Loucy (cell line): ENCODE measurements at regions not wholly inside any gene's neighbourhood (a gene's known extent, or its start where the extent isn't known, plus 50 kb on each side); places are given as distances from the start of the nearest gene placed in this dataset.

ENCODE experiments used
- H2AFZ ChIP-seq: fragments of 200-600 bp; sonication (generic); 2 replicates; pipeline ENCODE4 v1.6.0; 2016; ENCODE audit warnings: antibody characterized with exemption, mild to moderate bottlenecking, low read length, moderate library complexity
- H3F3A ChIP-seq: fragments of 200-600 bp; 2 replicates; pipeline ENCODE4 v1.6.0; 2016; ENCODE audit warnings: antibody characterized with exemption, low read depth, mild to moderate bottlenecking
- H3K27me3 ChIP-seq: fragments of 200-600 bp; sonication (generic); 2 replicates; pipeline ENCODE4 v1.6.1; 2014; ENCODE audit warnings: low read length, mild to moderate bottlenecking; ENCODE audit not compliant: insufficient read depth, poor library complexity, severe bottlenecking
- H3K36me3 ChIP-seq: fragments of 200-600 bp; sonication (generic); 2 replicates; pipeline ENCODE4 v1.6.1; 2016; ENCODE audit warnings: low read length; ENCODE audit not compliant: insufficient read depth
- H3K4me1 ChIP-seq: fragments of 200-600 bp; sonication (generic); 2 replicates; pipeline ENCODE4 v1.5.1; 2014; ENCODE audit warnings: low read length, mild to moderate bottlenecking; ENCODE audit not compliant: insufficient read depth, poor library complexity, severe bottlenecking
- H3K4me2 ChIP-seq: fragments of 200-600 bp; sonication (generic); 2 replicates; pipeline ENCODE4 v1.6.0; 2014; ENCODE audit warnings: antibody characterized with exemption, low read length, low read depth, mild to moderate bottlenecking; ENCODE audit not compliant: poor library complexity, severe bottlenecking
- H3K4me3 ChIP-seq: fragments of 200-600 bp; sonication (generic); 2 replicates; pipeline ENCODE4 v1.5.1; 2014; ENCODE audit warnings: low read length, mild to moderate bottlenecking, mixed read lengths; ENCODE audit not compliant: poor library complexity, severe bottlenecking
- H3K79me2 ChIP-seq: fragments of 200-600 bp; sonication (generic); 2 replicates; pipeline ENCODE4 v1.6.1; 2014; ENCODE audit warnings: low read length; ENCODE audit not compliant: insufficient read depth
- H3K9ac ChIP-seq: fragments of 200-600 bp; sonication (generic); 2 replicates; pipeline ENCODE4 v1.6.0; 2014; ENCODE audit warnings: mild to moderate bottlenecking, low read depth, low read length, moderate library complexity; ENCODE audit not compliant: poor library complexity, severe bottlenecking
- H3K9me2 ChIP-seq: fragments of 200-600 bp; sonication (generic); replicated peaks from 2 replicates; pipeline ENCODE4 v1.6.1; 2016; ENCODE audit warnings: low read depth, low read length, mixed read lengths
- H3K9me3 ChIP-seq: fragments of 200-600 bp; sonication (generic); 2 replicates; pipeline ENCODE4 v1.6.1; 2014; ENCODE audit warnings: mild to moderate bottlenecking, antibody characterized with exemption, low read length, low read depth; ENCODE audit not compliant: insufficient read depth
- H4K20me1 ChIP-seq: fragments of 200-600 bp; sonication (generic); 2 replicates; pipeline ENCODE4 v1.6.0; 2014; ENCODE audit warnings: antibody characterized with exemption, low read length, mild to moderate bottlenecking; ENCODE audit not compliant: insufficient read depth, poor library complexity, severe bottlenecking
- EZH2phosphoT487 ChIP-seq: fragments of 200-600 bp; IDR thresholded peaks from 2 replicates; pipeline ENCODE4 v1.6.1; 2018; ENCODE audit warnings: antibody characterized with exemption, mild to moderate bottlenecking, moderate library complexity, borderline replicate concordance
- TF ChIP-seq, protein P1 (sequence below): fragments of 200-600 bp; sonication (generic); conservative IDR thresholded peaks from 2 replicates; pipeline ENCODE4 v1.5.1; 2014; ENCODE audit warnings: mild to moderate bottlenecking, antibody characterized with exemption, low read length

DNA sequence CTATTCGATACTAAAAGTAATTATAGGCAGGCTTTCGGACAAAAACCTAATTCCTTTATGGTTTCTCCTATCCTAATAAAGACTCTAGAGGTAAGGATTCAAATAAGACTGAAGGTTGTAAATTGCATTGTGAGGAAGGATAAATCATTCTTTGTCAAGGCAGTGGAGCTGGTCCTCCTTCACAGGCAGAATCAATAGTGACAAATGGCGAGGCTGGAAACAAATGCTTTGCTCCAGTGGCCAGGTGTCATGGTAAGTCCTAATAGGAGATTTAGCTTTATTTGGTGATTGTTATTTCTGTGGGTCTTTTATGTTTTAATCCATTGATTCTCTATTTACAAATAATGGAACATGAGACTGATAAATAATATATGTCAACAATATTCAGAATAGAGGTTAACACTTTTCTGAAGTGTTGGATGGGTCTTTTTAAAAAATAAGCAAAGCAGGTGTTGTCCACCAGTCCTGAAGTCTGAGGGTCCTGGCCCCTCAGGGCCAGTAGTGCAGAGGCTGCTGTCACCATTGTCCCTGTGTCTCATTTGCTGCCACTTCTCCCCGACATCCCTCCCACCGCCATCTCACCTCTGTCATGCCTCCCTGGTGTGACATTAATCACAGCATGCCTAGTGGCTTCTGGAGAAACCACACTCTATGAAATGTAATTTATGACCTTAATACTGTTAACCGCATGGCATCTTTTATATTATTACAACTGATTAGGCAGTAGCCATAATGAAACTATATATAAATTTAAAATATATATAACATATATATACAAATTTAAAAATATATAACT lies 120.9 kb upstream of the MAGI3 start:
- no peaks in the 10 kb centered on the region for H3K9me3 ChIP-seq
- no peaks in the 10 kb centered on the region for H3K36me3 ChIP-seq
- no peaks in the 10 kb centered on the region for H3K4me1 ChIP-seq
- no peak overlapping the region for H3K9ac ChIP-seq
- TF ChIP-seq, protein P1, sequence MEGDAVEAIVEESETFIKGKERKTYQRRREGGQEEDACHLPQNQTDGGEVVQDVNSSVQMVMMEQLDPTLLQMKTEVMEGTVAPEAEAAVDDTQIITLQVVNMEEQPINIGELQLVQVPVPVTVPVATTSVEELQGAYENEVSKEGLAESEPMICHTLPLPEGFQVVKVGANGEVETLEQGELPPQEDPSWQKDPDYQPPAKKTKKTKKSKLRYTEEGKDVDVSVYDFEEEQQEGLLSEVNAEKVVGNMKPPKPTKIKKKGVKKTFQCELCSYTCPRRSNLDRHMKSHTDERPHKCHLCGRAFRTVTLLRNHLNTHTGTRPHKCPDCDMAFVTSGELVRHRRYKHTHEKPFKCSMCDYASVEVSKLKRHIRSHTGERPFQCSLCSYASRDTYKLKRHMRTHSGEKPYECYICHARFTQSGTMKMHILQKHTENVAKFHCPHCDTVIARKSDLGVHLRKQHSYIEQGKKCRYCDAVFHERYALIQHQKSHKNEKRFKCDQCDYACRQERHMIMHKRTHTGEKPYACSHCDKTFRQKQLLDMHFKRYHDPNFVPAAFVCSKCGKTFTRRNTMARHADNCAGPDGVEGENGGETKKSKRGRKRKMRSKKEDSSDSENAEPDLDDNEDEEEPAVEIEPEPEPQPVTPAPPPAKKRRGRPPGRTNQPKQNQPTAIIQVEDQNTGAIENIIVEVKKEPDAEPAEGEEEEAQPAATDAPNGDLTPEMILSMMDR = no peak
- TF ChIP-seq EZH2phosphoT487 = no peak
- no peak overlapping the region for H3K4me3 ChIP-seq
- no peak overlapping the region for H3K4me2 ChIP-seq
- no peak overlapping the region for H2AFZ ChIP-seq
- no peaks in the 10 kb centered on the region for H3K27me3 ChIP-seq
- no peaks in the 10 kb centered on the region for H3K79me2 ChIP-seq
- H4K20me1 ChIP-seq = no peaks in the 10 kb centered on the region
- no peaks in the 10 kb centered on the region for H3K9me2 ChIP-seq
- H3F3A ChIP-seq = no peaks in the 10 kb centered on the region

DNA sequence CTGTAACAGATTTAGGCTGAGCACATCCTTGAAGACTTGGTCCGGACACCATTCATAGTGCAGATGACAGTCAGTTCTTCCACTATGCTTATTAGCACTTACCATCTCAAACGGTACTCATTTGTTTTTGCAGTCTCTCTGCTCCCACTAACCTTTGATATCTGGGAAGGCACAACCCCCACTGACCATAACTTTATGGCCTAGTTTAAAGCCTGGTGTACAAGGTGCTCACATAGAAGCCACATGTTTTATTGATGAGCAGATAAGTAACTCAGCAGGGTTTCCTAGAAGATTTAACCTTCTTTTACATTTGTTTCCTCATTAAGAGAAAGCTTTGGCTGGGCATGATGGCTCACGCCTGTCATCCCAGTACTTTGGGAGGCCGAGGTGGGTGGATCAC lies 119.3 kb upstream of the MAGI3 start:
- Histone ChIP-seq H3K9ac (no peak overlapping the region), H2AFZ (no peak overlapping the region), H3K9me2 (no peaks in the 10 kb centered on the region), H4K20me1 (no peaks in the 10 kb centered on the region), H3K27me3 (no peaks in the 10 kb centered on the region), H3F3A (no peaks in the 10 kb centered on the region), H3K4me3 (no peak overlapping the region), H3K4me1 (no peaks in the 10 kb centered on the region), H3K4me2 (no peak overlapping the region), H3K79me2 (no peaks in the 10 kb centered on the region), H3K36me3 (no peaks in the 10 kb centered on the region), H3K9me3 (no peaks in the 10 kb centered on the region)
- TF ChIP-seq EZH2phosphoT487 = no peak
- TF ChIP-seq, protein P1 = no peak

DNA sequence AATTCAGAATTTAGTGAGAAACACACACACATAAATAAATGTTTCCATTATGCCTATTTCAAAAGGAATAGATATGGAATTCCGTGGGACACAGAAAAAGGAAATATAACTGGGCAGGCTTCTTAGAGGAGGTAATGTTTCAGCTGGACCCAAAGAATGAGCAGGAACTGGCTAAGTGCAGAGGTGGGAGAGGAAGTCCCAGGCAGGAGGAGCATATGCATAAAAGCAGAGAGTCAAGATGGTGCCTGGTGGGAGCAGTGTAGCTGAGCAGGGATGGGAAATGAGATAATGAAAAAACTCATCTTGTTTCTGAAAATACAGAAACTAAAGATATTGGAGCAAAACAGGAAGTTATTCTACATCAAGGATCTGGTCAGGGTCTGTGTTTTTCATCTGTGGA lies 115.2 kb upstream of the MAGI3 start:
- no peak overlapping the region for H3K4me3 ChIP-seq
- no peak overlapping the region for H3K9ac ChIP-seq

More for the DNA sequence above, 115.2 kb upstream of the MAGI3 start:
- Histone ChIP-seq H3K4me1 (no peaks in the 10 kb centered on the region), H3K9me2 (no peaks in the 10 kb centered on the region), H3K4me2 (no peak overlapping the region), H3K9me3 (no peaks in the 10 kb centered on the region), H3K36me3 (no peaks in the 10 kb centered on the region), H3K27me3 (no peaks in the 10 kb centered on the region), H4K20me1 (no peaks in the 10 kb centered on the region), H3F3A (no peaks in the 10 kb centered on the region), H2AFZ (no peak overlapping the region), H3K79me2 (no peaks in the 10 kb centered on the region)
- TF ChIP-seq, protein P1 = no peak
- no peak for TF ChIP-seq EZH2phosphoT487
